GM12873 (cell line): ENCODE measurements at regions not wholly inside any gene's neighbourhood (a gene's known extent, or its start where the extent isn't known, plus 50 kb on each side); places are given as distances from the start of the nearest gene placed in this dataset.

ENCODE experiments used
- CTCF ChIP-seq: IDR thresholded peaks from 2 replicates; pipeline ENCODE4 v1.5.1; 2012; ENCODE audit warnings: low read depth, mild to moderate bottlenecking, moderate library complexity, low read length, control low read depth; ENCODE audit not compliant: insufficient read depth; ENCODE audit errors: missing control alignments

DNA sequence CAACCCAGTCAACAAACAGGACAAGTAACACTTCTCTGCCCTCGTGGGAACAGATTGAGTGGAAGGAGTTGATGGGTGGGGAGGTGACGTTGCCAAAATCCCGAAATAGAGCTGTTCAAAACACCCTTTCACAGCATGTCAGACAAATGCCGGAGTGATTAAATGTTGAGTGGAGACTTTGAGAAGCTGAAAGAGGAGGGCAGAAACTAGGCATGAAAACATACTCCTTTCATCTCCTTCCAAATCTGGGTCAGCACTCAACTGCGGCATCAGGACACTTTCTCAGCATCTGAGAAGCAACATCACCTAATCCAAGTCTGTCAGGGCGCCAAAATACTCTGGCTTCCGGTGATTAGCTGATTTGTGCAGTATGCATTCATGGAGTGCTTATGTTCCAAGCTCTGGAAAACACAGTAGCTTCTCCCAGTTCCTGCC is 51.5 kb upstream of the MRI1 start:
- no peak for TF ChIP-seq CTCF

DNA sequence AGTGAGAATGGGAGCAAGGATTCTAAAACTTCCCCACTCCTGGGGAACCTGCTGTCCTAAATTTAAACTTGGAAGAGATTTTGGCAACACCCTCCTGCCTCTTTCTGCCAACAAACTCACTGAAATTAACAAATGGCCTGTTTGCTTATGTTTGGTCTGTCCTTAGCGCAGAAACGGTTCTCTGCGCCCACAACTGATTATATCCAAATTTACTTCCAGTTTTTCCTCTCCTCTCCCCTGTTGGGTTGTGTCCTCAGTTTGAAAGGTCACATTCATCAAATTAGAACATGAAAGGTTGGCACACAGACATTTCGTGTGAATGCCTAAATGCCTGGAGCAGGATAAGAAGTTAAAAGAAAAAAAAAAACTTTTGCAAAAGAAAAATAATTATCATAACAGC is 56.4 kb upstream of the MRI1 start:
- TF ChIP-seq CTCF = no peak

GRCh38 chr19:13705928-13706447 is 58.3 kb upstream of the MRI1 start:
- no peak for TF ChIP-seq CTCF

DNA sequence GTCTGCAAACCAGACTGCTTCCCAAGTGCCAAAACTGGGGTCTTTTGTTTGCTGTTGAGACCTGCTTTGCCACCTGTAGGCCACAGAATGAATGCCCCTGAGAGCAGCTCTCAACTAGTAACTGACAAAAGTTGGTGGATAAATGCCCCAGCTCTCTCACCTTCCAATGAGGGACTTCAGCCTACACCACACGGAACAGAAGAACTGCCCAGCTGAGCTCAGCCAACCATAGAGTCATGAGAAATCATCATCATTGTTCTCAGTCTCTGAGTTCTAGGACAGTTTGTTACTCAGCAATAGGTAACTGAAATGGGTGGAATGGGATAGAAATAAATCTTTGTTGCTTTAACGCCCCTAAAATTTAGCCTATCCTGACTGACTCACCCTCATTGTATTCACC is 59.1 kb upstream of the MRI1 start:
- no peak for TF ChIP-seq CTCF

DNA sequence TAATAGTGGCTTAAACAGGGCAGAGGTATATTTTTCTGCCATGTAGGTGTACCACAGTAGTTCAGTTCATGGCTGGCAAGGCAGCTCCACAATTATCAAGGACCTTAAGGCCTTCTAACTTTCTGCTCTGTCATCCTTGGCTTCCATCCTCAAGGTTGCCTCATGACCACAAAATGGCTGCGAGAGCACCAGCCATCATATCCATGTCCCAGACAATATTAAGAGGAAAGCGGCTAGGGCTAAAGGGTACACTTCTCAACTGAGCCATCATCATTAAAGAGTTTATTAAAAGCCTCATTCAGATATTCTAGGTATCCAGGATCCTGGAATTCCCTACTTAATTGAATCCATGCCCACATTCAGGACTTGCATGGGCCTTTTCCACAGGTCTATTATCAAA is 62.7 kb upstream of the MRI1 start:
- no peak for TF ChIP-seq CTCF

- no peak for TF ChIP-seq CTCF
Measured at GRCh38 chr19:13700621-13701020, 63.7 kb upstream of the MRI1 start.

GRCh38 chr19:13699786-13700185 is 64.5 kb upstream of the MRI1 start:
- no peak for TF ChIP-seq CTCF
